Astrocyte of the spinal cord (primary cell): ENCODE measurements at regions not wholly inside any gene's neighbourhood (a gene's known extent, or its start where the extent isn't known, plus 50 kb on each side); places are given as distances from the start of the nearest gene placed in this dataset.

Source experiments
- DNase-seq: peaks from one replicate; pipeline ENCODE4 v3.0.0; 2011; ENCODE audit warnings: low read depth, low spot score
- H3K4me3 ChIP-seq: 2 replicates; pipeline ENCODE4 v1.5.1; 2011; ENCODE audit warnings: low read depth, mild to moderate bottlenecking, low read length, moderate library complexity
- CTCF ChIP-seq: IDR thresholded peaks from 2 replicates; pipeline ENCODE4 v1.5.1; 2012; ENCODE audit warnings: low read depth, mild to moderate bottlenecking, low read length, inconsistent platforms
- in situ Hi-C: cut with HindIII; loops from 2 replicates; pipeline ENCODE4 v1.10.0; 2017; ENCODE audit warnings: low sequenced_read_pairs

GRCh38 chr3:182000447-182000846 is 288.7 kb downstream of the SOX2 start:
- TF ChIP-seq CTCF = no peak
- DNase-seq = no peak
- in situ Hi-C loops = no loop called here
- no peak overlapping the region for H3K4me3 ChIP-seq

DNA sequence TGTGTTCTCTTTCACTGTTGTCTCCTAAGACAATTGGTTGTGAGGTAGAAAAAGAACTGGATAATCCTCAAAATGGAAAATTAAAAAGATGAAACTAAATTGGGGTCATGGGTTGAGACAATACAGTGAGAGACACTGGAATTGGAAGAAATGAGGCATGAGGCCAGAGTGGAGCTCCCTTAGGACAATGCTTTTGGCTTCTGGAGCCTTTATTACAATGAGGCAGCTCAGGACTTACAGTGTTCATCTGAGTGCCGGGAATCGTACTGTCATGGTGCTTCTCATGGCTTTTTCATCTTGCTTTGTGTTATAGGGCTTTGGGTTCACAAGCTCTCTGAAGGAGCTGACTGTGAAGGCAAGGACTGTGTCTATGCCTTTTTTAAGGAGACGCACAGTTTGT is 293.5 kb downstream of the SOX2 start:
- no peak for DNase-seq
- in situ Hi-C loops = no loop called here
- no peak for TF ChIP-seq CTCF
- no peak overlapping the region for H3K4me3 ChIP-seq

DNA sequence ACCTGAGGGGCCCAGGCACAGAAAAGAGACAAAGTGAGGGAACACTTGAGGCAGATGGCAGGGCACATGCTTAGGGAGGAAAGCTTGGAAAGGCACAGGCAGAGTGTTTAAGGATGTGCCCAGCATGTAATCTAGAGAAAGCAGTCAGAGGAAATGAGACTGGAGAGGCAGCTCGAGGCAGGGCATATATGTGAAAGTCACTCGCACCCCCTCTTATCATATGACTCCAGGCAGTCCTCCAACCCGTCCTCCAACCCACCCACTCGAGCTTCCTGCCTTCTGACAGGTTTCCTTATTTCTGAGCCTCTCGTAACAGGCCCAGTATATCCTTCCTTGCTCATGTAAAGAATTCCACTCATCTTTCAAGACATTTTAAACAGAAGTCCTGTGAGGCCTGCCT is 294.0 kb downstream of the SOX2 start:
- no peak overlapping the region for H3K4me3 ChIP-seq
- in situ Hi-C loops = no loop called here
- DNase-seq = no peak
- no peak for TF ChIP-seq CTCF

GRCh38 chr3:182006431-182006830 is 294.7 kb downstream of the SOX2 start:
- no peak for TF ChIP-seq CTCF
- no peak overlapping the region for H3K4me3 ChIP-seq
- DNase-seq = no peak
- in situ Hi-C loops = no loop called here

- no peak for DNase-seq
- no peak for TF ChIP-seq CTCF
- H3K4me3 ChIP-seq = no peak overlapping the region
- in situ Hi-C loops = no loop called here
These were observed 295.7 kb downstream of the SOX2 start for GRCh38 chr3:182007441-182007840.

DNA sequence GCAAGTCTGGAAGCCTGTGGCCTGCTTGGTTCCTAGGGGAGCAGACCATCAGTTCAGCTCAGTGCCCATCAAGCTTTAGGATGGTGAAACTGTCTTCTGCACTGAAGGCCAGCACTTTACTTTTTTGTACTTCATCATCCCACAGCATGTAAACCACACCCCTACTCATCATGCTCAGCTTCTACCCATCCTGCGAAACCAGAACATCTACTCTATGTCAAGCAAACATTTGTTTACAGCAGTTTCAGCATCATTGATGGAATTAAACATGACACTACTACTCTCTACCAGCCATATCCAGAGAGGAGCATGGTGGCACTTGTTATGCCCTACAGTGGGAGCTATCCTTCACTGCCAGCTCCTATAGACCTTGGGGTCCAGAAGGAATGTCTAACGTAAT is 306.6 kb downstream of the SOX2 start:
- in situ Hi-C loops = no loop called here
- no peak for TF ChIP-seq CTCF
- no peak overlapping the region for H3K4me3 ChIP-seq
- DNase-seq = no peak

DNA sequence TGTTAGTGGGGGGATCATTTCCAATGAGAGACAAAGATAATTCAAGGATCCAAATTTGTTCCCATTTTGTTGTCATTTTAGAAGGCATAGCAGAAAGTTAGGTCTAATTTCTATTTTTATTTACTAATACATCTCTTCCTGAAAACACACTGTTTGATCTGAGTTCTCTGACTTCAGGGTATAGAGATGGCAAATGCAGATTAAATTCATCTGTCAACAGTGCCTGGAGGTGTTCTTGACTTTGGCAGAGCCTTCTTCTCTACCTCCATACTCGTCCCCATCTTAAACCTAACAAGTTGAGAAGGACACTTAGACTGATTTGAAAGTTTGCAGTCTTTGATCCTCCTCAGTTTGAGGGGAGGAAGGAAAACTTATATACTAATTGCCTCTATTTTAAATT is 308.2 kb downstream of the SOX2 start:
- no peak for DNase-seq
- no peak for TF ChIP-seq CTCF
- H3K4me3 ChIP-seq = no peak overlapping the region
- in situ Hi-C loops = no loop called here
